ENCODE measurements at regions not wholly inside any gene's neighbourhood (a gene's known extent, or its start where the extent isn't known, plus 50 kb on each side); places are given as distances from the start of the nearest gene placed in this dataset.

DNA sequence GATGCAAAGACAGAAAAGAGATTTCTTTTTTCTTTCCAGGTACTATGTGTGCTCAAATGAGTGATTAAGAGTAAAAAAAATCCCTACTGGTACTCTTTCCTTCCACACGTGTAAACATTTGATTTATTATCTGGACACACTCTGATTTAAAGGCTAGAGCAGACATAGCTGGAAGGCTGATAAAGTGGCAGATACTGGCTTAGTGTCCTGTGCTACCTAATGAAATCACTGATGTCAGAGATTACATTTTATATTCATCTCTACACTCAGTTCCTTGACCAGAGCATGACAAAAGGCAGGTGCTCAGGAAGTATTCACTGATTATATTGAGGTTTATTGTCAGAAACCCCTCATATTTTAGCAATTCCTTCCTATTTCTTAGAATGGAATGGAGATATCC, 136.6 kb upstream of the SLC38A2 start:
- Mint-ChIP-seq H3K27me3 (ENCODE audit: low read depth) (no peaks in the 10 kb centered on the region), H3K36me3 (ENCODE audit: low read depth) (peaks cover 15% of the 10 kb centered on the region), H3K4me3 (no peak overlapping the region), H3K9me3 (peaks cover 38% of the 10 kb centered on the region), H3K4me1 (no peaks in the 10 kb centered on the region), H3K27ac (ENCODE audit: unreplicated experiment) (no peak overlapping the region)
- TF ChIP-seq, protein P1, sequence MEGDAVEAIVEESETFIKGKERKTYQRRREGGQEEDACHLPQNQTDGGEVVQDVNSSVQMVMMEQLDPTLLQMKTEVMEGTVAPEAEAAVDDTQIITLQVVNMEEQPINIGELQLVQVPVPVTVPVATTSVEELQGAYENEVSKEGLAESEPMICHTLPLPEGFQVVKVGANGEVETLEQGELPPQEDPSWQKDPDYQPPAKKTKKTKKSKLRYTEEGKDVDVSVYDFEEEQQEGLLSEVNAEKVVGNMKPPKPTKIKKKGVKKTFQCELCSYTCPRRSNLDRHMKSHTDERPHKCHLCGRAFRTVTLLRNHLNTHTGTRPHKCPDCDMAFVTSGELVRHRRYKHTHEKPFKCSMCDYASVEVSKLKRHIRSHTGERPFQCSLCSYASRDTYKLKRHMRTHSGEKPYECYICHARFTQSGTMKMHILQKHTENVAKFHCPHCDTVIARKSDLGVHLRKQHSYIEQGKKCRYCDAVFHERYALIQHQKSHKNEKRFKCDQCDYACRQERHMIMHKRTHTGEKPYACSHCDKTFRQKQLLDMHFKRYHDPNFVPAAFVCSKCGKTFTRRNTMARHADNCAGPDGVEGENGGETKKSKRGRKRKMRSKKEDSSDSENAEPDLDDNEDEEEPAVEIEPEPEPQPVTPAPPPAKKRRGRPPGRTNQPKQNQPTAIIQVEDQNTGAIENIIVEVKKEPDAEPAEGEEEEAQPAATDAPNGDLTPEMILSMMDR (conservative IDR thresholded peaks at IDR 0.05) = no peak
- no peak for DNase-seq (ENCODE audit: low read depth, low spot score)

DNA sequence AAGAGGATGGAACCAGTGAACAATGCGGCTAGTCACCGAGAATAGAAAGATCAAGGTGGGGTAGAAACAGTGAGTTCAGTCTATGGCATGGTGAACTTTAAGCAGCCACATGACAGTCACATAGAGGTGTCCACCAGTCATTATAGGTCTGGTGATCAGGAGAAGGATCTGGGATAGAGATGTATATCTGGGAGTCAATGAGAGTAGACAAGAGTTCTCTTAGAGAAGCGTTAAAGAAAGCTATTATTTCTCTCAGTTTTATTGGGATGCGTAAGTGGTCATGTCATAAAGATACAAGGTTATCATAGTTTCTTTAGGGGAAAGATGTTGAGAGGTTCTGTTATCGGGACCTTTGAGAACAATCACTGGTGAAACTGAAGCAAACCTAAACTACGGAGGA, 136.1 kb upstream of the SLC38A2 start:
- H3K27me3 Mint-ChIP-seq (ENCODE audit: low read depth) = no peaks in the 10 kb centered on the region
- TF ChIP-seq, protein P1 (conservative IDR thresholded peaks at IDR 0.05) = no peak
- no peaks in the 10 kb centered on the region for H3K4me1 Mint-ChIP-seq
- DNase-seq (ENCODE audit: low read depth, low spot score) = no peak
- H3K27ac Mint-ChIP-seq (ENCODE audit: unreplicated experiment) = no peak overlapping the region
- peaks cover 15% of the 10 kb centered on the region for H3K36me3 Mint-ChIP-seq (ENCODE audit: low read depth)
- no peak overlapping the region for H3K4me3 Mint-ChIP-seq
- peaks cover 34% of the 10 kb centered on the region for H3K9me3 Mint-ChIP-seq

DNA sequence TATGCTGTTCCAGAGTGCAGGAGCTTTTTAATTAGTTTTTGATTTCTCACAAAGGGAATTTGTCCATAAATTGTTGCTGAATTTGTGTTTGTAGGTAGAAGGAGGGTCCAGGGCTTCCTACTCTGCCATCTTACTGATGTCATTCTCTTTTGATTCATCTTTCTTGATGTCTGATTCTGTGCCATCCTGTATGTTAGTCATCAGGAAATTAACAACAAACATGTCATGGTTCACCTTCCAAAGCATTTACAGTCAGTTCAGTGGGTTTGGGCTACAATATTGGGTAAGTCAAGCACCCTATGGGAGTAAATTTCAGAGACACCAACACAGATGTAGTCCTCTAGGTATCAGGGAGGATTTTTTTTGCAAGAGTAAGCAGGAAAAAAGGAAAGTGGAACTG, 135.2 kb upstream of the SLC38A2 start:
- H3K4me1 Mint-ChIP-seq = no peaks in the 10 kb centered on the region
- peaks cover 37% of the 10 kb centered on the region for H3K9me3 Mint-ChIP-seq
- peaks cover 15% of the 10 kb centered on the region for H3K36me3 Mint-ChIP-seq (ENCODE audit: low read depth)
- H3K27me3 Mint-ChIP-seq (ENCODE audit: low read depth) = no peaks in the 10 kb centered on the region
- no peak for DNase-seq (ENCODE audit: low read depth, low spot score)
- no peak overlapping the region for H3K4me3 Mint-ChIP-seq
- TF ChIP-seq, protein P1 (conservative IDR thresholded peaks at IDR 0.05) = no peak
- H3K27ac Mint-ChIP-seq (ENCODE audit: unreplicated experiment) = no peak overlapping the region

DNA sequence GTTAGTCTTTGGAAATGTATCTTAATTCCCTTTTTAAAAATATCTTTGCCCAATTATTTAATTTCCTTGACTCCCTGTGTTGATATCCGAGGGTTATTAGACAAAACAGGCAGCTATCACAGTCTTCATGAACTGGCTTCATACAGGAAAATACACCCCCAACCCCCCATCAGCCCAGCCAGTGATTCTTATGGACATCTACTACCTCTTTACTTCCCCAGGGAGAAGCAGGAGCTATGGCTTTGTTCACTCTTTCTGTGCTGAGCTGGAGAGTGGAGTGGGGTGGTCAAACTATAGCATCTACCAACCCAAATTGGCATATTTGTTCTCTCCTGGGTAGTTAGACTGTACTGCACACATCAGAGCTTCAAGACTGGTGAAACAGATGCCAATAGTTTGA, 134.4 kb upstream of the SLC38A2 start:
- Mint-ChIP-seq H3K4me3 (no peak overlapping the region), H3K9me3 (peaks cover 38% of the 10 kb centered on the region), H3K27ac (ENCODE audit: unreplicated experiment) (no peak overlapping the region), H3K27me3 (ENCODE audit: low read depth) (no peaks in the 10 kb centered on the region), H3K4me1 (no peaks in the 10 kb centered on the region), H3K36me3 (ENCODE audit: low read depth) (peaks cover 10% of the 10 kb centered on the region)
- TF ChIP-seq, protein P1 (conservative IDR thresholded peaks at IDR 0.05) = no peak
- DNase-seq (ENCODE audit: low read depth, low spot score) = no peak

DNA sequence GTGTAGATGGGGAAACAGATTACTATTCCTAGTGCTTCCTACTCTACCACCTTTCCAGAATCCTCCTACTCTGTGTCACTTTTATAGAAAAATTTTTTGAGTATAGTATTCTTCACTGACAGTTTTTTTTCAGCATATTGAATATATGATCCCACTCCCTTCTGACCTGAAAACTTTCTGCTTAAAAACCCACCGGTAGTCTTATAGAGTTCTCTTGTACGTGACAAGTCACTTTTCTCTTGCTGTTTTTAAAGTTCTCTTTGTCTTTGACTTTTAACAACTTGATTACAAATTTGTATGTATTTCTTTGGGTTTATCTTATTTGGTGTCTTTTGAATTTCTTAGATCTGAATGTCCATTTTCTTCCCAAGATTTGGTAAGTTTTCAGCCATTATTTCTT, 133.6 kb upstream of the SLC38A2 start:
- Mint-ChIP-seq H3K4me3 (no peak overlapping the region), H3K4me1 (no peaks in the 10 kb centered on the region), H3K36me3 (ENCODE audit: low read depth) (peaks cover 8% of the 10 kb centered on the region), H3K9me3 (peaks cover 37% of the 10 kb centered on the region), H3K27ac (ENCODE audit: unreplicated experiment) (no peak overlapping the region), H3K27me3 (ENCODE audit: low read depth) (no peaks in the 10 kb centered on the region)
- TF ChIP-seq, protein P1 (conservative IDR thresholded peaks at IDR 0.05) = no peak
- no peak for DNase-seq (ENCODE audit: low read depth, low spot score)

DNA sequence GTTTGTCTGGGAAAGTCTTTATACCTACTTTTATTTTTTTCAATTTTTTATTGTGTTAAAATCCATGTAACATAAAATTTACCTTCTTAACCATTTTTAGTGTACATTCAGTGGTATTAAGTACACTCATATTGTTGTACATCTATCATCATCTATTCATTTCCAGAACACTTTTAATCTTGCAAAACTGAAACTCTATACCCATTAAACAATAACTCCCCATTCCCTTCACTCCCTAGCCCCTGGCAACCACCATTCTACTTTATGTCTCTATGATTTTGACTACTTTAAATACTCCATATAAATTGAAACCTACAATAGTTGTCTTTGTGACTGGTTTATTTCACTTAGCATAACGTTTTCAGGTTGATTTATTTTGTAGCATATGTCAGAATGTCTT, 131.9 kb upstream of the SLC38A2 start:
- Mint-ChIP-seq H3K27ac (ENCODE audit: unreplicated experiment) (no peak overlapping the region), H3K36me3 (ENCODE audit: low read depth) (peaks cover 8% of the 10 kb centered on the region), H3K4me1 (no peaks in the 10 kb centered on the region), H3K4me3 (no peak overlapping the region), H3K9me3 (peaks cover 40% of the 10 kb centered on the region), H3K27me3 (ENCODE audit: low read depth) (no peaks in the 10 kb centered on the region)
- DNase-seq (ENCODE audit: low read depth, low spot score) = no peak
- TF ChIP-seq, protein P1 (conservative IDR thresholded peaks at IDR 0.05) = no peak
